ENCODE measurements at regions not wholly inside any gene's neighbourhood (a gene's known extent, or its start where the extent isn't known, plus 50 kb on each side); places are given as distances from the start of the nearest gene placed in this dataset.

GRCh38 chr7:35533902-35534301 lies 161.0 kb downstream of the HERPUD2 start:
- no peak for DNase-seq

- DNase-seq = no peak
Measured at GRCh38 chr7:35530124-35531109, 164.5 kb downstream of the HERPUD2 start.

GRCh38 chr7:35529713-35530112 lies 165.2 kb downstream of the HERPUD2 start:
- DNase-seq = no peak

- DNase-seq = no peak
Measured at GRCh38 chr7:35528381-35528977, 166.5 kb downstream of the HERPUD2 start.

- DNase-seq = no peak
Measured at GRCh38 chr7:35526645-35527044, 168.3 kb downstream of the HERPUD2 start.

GRCh38 chr7:35524112-35524804 lies 170.7 kb downstream of the HERPUD2 start:
- DNase-seq = no peak

- no peak for DNase-seq
Measured at GRCh38 chr7:35523292-35523691, 171.6 kb downstream of the HERPUD2 start.

- DNase-seq = no peak
Measured at GRCh38 chr7:35522697-35523096, 172.2 kb downstream of the HERPUD2 start.

GRCh38 chr7:35521941-35522340 lies 173.0 kb downstream of the HERPUD2 start:
- no peak for DNase-seq

- DNase-seq = no peak
Measured at GRCh38 chr7:35520810-35521625, 173.9 kb downstream of the HERPUD2 start.

- peak; percentile 71 for DNase-seq
Measured at GRCh38 chr7:35519971-35520809, 174.7 kb downstream of the HERPUD2 start.

GRCh38 chr7:35518767-35519166 lies 176.2 kb downstream of the HERPUD2 start:
- DNase-seq = no peak

- no peak for DNase-seq
Measured at GRCh38 chr7:35516498-35516897, 178.4 kb downstream of the HERPUD2 start.

- DNase-seq = no peak
Measured at GRCh38 chr7:35513828-35514227, 181.1 kb downstream of the HERPUD2 start.

- DNase-seq = no peak
Measured at GRCh38 chr7:35513195-35513594, 181.7 kb downstream of the HERPUD2 start.

GRCh38 chr7:35512716-35513115 lies 182.2 kb downstream of the HERPUD2 start:
- no peak for DNase-seq

GRCh38 chr7:35508623-35509400 lies 186.1 kb downstream of the HERPUD2 start:
- DNase-seq = no peak

GRCh38 chr7:35505066-35505465 lies 189.9 kb downstream of the HERPUD2 start:
- no peak for DNase-seq

- no peak for DNase-seq
Measured at GRCh38 chr7:35504365-35504764, 190.6 kb downstream of the HERPUD2 start.

GRCh38 chr7:35501681-35502080 lies 193.3 kb downstream of the HERPUD2 start:
- DNase-seq = no peak

- no peak for DNase-seq
Measured at GRCh38 chr7:35499226-35499625, 195.7 kb downstream of the HERPUD2 start.

Data from stimulated activated CD8-positive, alpha-beta memory T cell treated with anti-CD3 and anti-CD28 coated beads, Interleukin-4, amount 100 ng/mL, for 48 hours (primary cell).